ENCODE measurements at regions not wholly inside any gene's neighbourhood (a gene's known extent, or its start where the extent isn't known, plus 50 kb on each side); places are given as distances from the start of the nearest gene placed in this dataset.

GRCh38 chrX:15998350-15998749 lies 125.0 kb upstream of the GRPR start:
- no peak overlapping the region for H3K27ac ChIP-seq (ENCODE audit: low read depth, low read length)
- no peak overlapping the region for H3K56ac ChIP-seq (ENCODE audit: low read length)
- H3K4ac ChIP-seq (ENCODE audit: low read depth, low read length) = no peak overlapping the region
- no peak overlapping the region for H4K5ac ChIP-seq (ENCODE audit: low read length)
- no peak overlapping the region for H3K9ac ChIP-seq (ENCODE audit: low read length)
- H4K8ac ChIP-seq (ENCODE audit: low read depth, low read length) = no peak overlapping the region
- no peaks in the 10 kb centered on the region for H3K79me2 ChIP-seq (ENCODE audit: control insufficient read depth, insufficient read depth, low read length)
- H2AK5ac ChIP-seq (ENCODE audit: low read length) = no peak overlapping the region
- no peaks in the 10 kb centered on the region for H3K4me1 ChIP-seq (ENCODE audit: control insufficient read depth, low read depth, low read length)
- H3K18ac ChIP-seq (ENCODE audit: low read length) = no peak overlapping the region
- no peak overlapping the region for H2BK15ac ChIP-seq (replicated peaks; ENCODE audit: low read depth)
- no peak overlapping the region for H2BK120ac ChIP-seq (ENCODE audit: low read depth, low read length)
- H3K27me3 ChIP-seq (ENCODE audit: insufficient read depth, low read length, poor library complexity) = no peaks in the 10 kb centered on the region
- no peak overlapping the region for H3K4me3 ChIP-seq (ENCODE audit: low read length)
- no CpG with 5 or more reads among the region's 2 CpGs for WGBS (ENCODE audit: extremely low coverage, insufficient coverage, low lambda C conversion rate)
- no peaks in the 10 kb centered on the region for H3K79me1 ChIP-seq (ENCODE audit: low read length)
- no peak overlapping the region for H2BK5ac ChIP-seq (ENCODE audit: low read length)
- DNase-seq = no peak
- H3K4me2 ChIP-seq (ENCODE audit: low read length) = no peak overlapping the region
- H3K23ac ChIP-seq (ENCODE audit: low read length) = no peak overlapping the region
- no peaks in the 10 kb centered on the region for H3K36me3 ChIP-seq (ENCODE audit: control insufficient read depth, insufficient read depth, low read length)

DNA sequence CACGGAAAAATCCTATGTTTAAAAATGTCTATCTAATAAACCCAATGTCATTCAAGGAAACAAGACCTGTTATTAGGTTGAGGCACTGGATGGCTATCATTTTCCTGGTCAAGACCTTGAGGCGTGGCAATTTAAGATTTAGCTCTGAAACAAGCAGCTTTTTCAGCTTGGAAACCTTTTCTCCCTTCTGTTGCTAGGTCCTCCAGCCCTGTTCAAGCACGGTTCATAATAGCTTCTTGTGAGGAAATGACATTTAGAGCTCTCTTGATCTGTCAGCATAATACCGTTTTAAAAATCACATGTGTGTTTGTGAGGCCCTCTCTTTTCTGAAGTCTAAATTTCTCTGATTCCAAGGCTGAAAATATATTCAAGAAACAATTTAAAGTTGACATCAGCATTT lies 133.6 kb upstream of the GRPR start:
- Histone ChIP-seq H3K27ac (ENCODE audit: low read depth, low read length) (no peak overlapping the region), H3K4me3 (ENCODE audit: low read length) (no peak overlapping the region)

DNA sequence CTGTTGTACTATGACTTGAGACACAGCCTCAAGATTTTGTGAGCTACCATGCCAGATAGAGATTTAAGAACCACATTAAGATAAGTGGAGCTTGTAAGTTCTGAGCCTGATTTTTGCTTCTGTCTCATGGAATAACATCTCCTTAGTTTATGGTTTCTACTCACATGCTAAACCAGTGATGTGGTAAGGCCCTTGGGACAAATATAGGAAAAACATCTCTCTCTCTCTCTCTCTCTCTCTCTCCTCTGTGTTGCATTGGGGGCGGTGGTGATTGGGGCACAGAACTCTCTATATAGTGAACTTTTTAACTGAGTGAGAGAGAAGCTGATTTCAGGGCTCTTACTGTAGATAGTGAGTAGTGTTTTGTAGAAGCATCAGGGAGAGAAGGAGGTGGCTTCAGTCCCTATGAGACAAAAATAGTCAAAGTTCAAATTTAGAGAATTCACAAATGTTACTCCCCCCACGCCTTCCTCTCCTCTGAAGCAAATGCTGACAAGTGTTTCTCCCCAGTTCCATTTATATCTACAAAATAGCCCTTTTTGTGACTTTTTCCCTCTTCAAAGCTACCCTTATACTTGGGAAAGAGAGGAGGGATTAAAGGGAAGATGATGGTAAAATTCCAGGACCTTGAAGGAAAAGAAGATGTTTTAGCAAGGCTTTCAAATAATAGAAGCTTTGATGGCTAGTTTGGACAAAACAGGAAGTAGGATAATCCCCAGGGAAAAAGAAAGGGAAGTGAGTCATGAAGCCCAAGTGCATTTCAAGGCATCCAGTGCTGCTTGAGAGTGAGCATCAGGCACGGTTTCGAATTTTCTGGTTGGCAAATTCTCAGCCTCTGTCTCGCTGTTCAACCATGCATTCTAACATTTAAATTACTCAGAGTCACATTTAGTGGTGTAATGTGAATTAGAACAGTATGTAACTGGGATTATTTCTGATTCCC lies 134.3 kb upstream of the AP1S2 start:
- no CpG with 5 or more reads among the region's 5 CpGs for WGBS (ENCODE audit: extremely low coverage, insufficient coverage, low lambda C conversion rate)

More for the DNA sequence above, 133.6 kb upstream of the GRPR start:
- H3K18ac ChIP-seq (ENCODE audit: low read length) = no peak overlapping the region
- H4K5ac ChIP-seq (ENCODE audit: low read length) = no peak overlapping the region
- H3K79me1 ChIP-seq (ENCODE audit: low read length) = no peaks in the 10 kb centered on the region
- no peak overlapping the region for H2BK15ac ChIP-seq (replicated peaks; ENCODE audit: low read depth)
- WGBS (ENCODE audit: extremely low coverage, insufficient coverage, low lambda C conversion rate) = no CpG with 5 or more reads among the region's 4 CpGs
- peak overlapping the region; percentile 61 for H2BK120ac ChIP-seq (ENCODE audit: low read depth, low read length)
- DNase-seq = no peak
- no peaks in the 10 kb centered on the region for H3K36me3 ChIP-seq (ENCODE audit: control insufficient read depth, insufficient read depth, low read length)
- no peak overlapping the region for H2BK5ac ChIP-seq (ENCODE audit: low read length)
- H3K27me3 ChIP-seq (ENCODE audit: insufficient read depth, low read length, poor library complexity) = no peaks in the 10 kb centered on the region
- H3K4ac ChIP-seq (ENCODE audit: low read depth, low read length) = no peak overlapping the region
- no peak overlapping the region for H4K8ac ChIP-seq (ENCODE audit: low read depth, low read length)
- no peak overlapping the region for H3K9ac ChIP-seq (ENCODE audit: low read length)
- no peaks in the 10 kb centered on the region for H3K79me2 ChIP-seq (ENCODE audit: control insufficient read depth, insufficient read depth, low read length)
- no peak overlapping the region for H3K4me2 ChIP-seq (ENCODE audit: low read length)
- H3K23ac ChIP-seq (ENCODE audit: low read length) = no peak overlapping the region
- H3K4me1 ChIP-seq (ENCODE audit: control insufficient read depth, low read depth, low read length) = no peaks in the 10 kb centered on the region
- no peak overlapping the region for H2AK5ac ChIP-seq (ENCODE audit: low read length)
- H3K56ac ChIP-seq (ENCODE audit: low read length) = no peak overlapping the region

GRCh38 chrX:15985937-15986336 lies 131.3 kb upstream of the AP1S2 start:
- Histone ChIP-seq H2BK120ac (ENCODE audit: low read depth, low read length) (no peak overlapping the region), H3K9ac (ENCODE audit: low read length) (no peak overlapping the region), H3K18ac (ENCODE audit: low read length) (no peak overlapping the region), H3K4me2 (ENCODE audit: low read length) (no peak overlapping the region), H4K8ac (ENCODE audit: low read depth, low read length) (no peak overlapping the region), H3K27ac (ENCODE audit: low read depth, low read length) (no peak overlapping the region), H2AK5ac (ENCODE audit: low read length) (no peak overlapping the region), H3K79me2 (ENCODE audit: control insufficient read depth, insufficient read depth, low read length) (no peaks in the 10 kb centered on the region), H3K27me3 (ENCODE audit: insufficient read depth, low read length, poor library complexity) (no peaks in the 10 kb centered on the region), H4K5ac (ENCODE audit: low read length) (no peak overlapping the region), H3K4ac (ENCODE audit: low read depth, low read length) (no peak overlapping the region), H2BK15ac (replicated peaks; ENCODE audit: low read depth) (no peak overlapping the region), H3K4me1 (ENCODE audit: control insufficient read depth, low read depth, low read length) (no peaks in the 10 kb centered on the region), H3K79me1 (ENCODE audit: low read length) (no peaks in the 10 kb centered on the region), H3K56ac (ENCODE audit: low read length) (no peak overlapping the region), H3K23ac (ENCODE audit: low read length) (no peak overlapping the region), H2BK5ac (ENCODE audit: low read length) (no peak overlapping the region), H3K36me3 (ENCODE audit: control insufficient read depth, insufficient read depth, low read length) (no peaks in the 10 kb centered on the region), H3K4me3 (ENCODE audit: low read length) (no peak overlapping the region)
- DNase-seq = no peak
- WGBS (ENCODE audit: extremely low coverage, insufficient coverage, low lambda C conversion rate) = no CpG with 5 or more reads among the region's 2 CpGs

More for the DNA sequence above, 134.3 kb upstream of the AP1S2 start:
- Histone ChIP-seq H2BK5ac (ENCODE audit: low read length) (no peak overlapping the region), H3K4me1 (ENCODE audit: control insufficient read depth, low read depth, low read length) (no peaks in the 10 kb centered on the region), H2AK5ac (ENCODE audit: low read length) (no peak overlapping the region), H4K5ac (ENCODE audit: low read length) (no peak overlapping the region), H4K8ac (ENCODE audit: low read depth, low read length) (no peak overlapping the region), H3K56ac (ENCODE audit: low read length) (no peak overlapping the region), H3K23ac (ENCODE audit: low read length) (no peak overlapping the region), H3K4ac (ENCODE audit: low read depth, low read length) (no peak overlapping the region), H3K4me2 (ENCODE audit: low read length) (no peak overlapping the region), H3K4me3 (ENCODE audit: low read length) (no peak overlapping the region), H3K9ac (ENCODE audit: low read length) (no peak overlapping the region), H3K79me1 (ENCODE audit: low read length) (no peaks in the 10 kb centered on the region), H3K27me3 (ENCODE audit: insufficient read depth, low read length, poor library complexity) (no peaks in the 10 kb centered on the region), H3K36me3 (ENCODE audit: control insufficient read depth, insufficient read depth, low read length) (no peaks in the 10 kb centered on the region), H3K79me2 (ENCODE audit: control insufficient read depth, insufficient read depth, low read length) (no peaks in the 10 kb centered on the region), H2BK15ac (replicated peaks; ENCODE audit: low read depth) (no peak overlapping the region), H3K18ac (ENCODE audit: low read length) (no peak overlapping the region), H2BK120ac (ENCODE audit: low read depth, low read length) (no peak overlapping the region), H3K27ac (ENCODE audit: low read depth, low read length) (no peak overlapping the region)
- DNase-seq = peak; percentile 56

GRCh38 chrX:15983034-15983433 lies 128.4 kb upstream of the AP1S2 start:
- no peak overlapping the region for H4K8ac ChIP-seq (ENCODE audit: low read depth, low read length)
- H3K18ac ChIP-seq (ENCODE audit: low read length) = no peak overlapping the region
- no peaks in the 10 kb centered on the region for H3K4me1 ChIP-seq (ENCODE audit: control insufficient read depth, low read depth, low read length)
- H3K4me3 ChIP-seq (ENCODE audit: low read length) = no peak overlapping the region
- H3K23ac ChIP-seq (ENCODE audit: low read length) = no peak overlapping the region
- no peaks in the 10 kb centered on the region for H3K79me1 ChIP-seq (ENCODE audit: low read length)
- no peak overlapping the region for H2AK5ac ChIP-seq (ENCODE audit: low read length)
- no peaks in the 10 kb centered on the region for H3K79me2 ChIP-seq (ENCODE audit: control insufficient read depth, insufficient read depth, low read length)
- no peak overlapping the region for H2BK5ac ChIP-seq (ENCODE audit: low read length)
- no CpG with 5 or more reads among the region's 1 CpG for WGBS (ENCODE audit: extremely low coverage, insufficient coverage, low lambda C conversion rate)
- H2BK120ac ChIP-seq (ENCODE audit: low read depth, low read length) = no peak overlapping the region
- H3K27ac ChIP-seq (ENCODE audit: low read depth, low read length) = no peak overlapping the region
- H3K36me3 ChIP-seq (ENCODE audit: control insufficient read depth, insufficient read depth, low read length) = no peaks in the 10 kb centered on the region
- no peak for DNase-seq
- no peak overlapping the region for H3K56ac ChIP-seq (ENCODE audit: low read length)
- H3K4ac ChIP-seq (ENCODE audit: low read depth, low read length) = no peak overlapping the region
- no peaks in the 10 kb centered on the region for H3K27me3 ChIP-seq (ENCODE audit: insufficient read depth, low read length, poor library complexity)
- no peak overlapping the region for H4K5ac ChIP-seq (ENCODE audit: low read length)
- no peak overlapping the region for H3K4me2 ChIP-seq (ENCODE audit: low read length)
- no peak overlapping the region for H3K9ac ChIP-seq (ENCODE audit: low read length)
- H2BK15ac ChIP-seq (replicated peaks; ENCODE audit: low read depth) = no peak overlapping the region

Measured in mesendoderm (in vitro differentiated cells).